H1 (cell line): ENCODE measurements at regions not wholly inside any gene's neighbourhood (a gene's known extent, or its start where the extent isn't known, plus 50 kb on each side); places are given as distances from the start of the nearest gene placed in this dataset.

Source experiments
- CTCF ChIA-PET: fragments of 300-600 bp; sonication (Branson Sonifier 250); formaldehyde crosslinking; loops from one replicate; lab custom pipeline; 2021; ENCODE audit not compliant: partially characterized antibody; lab: Charles Lee
- POLR2A ChIA-PET: fragments of 300-600 bp; sonication (Branson Sonifier 250); formaldehyde crosslinking; loops from one replicate; lab custom pipeline; 2021; ENCODE audit warnings: inconsistent platforms; ENCODE audit not compliant: partially characterized antibody; lab: Charles Lee
- DNase-seq, 2 experiments: peaks; one replicate each; pipeline versions ENCODE4 v3.0.0 to v3.0.0-alpha.2; 2010 to 2022; ENCODE audit warnings: low spot score in 2 of 2, low read depth in 1 of 2, mixed read lengths in 1 of 2
- FAIRE-seq: peaks from 2 replicates; lab custom pipeline; 2011; peaks lifted over from hg19 to GRCh38; lab: Jason Lieb, UNC
- H2AFZ ChIP-seq: 2 replicates; pipeline ENCODE4 v1.8.1; 2012; ENCODE audit warnings: low read length, inconsistent platforms
- H2AK5ac ChIP-seq: 2 replicates; pipeline ENCODE4 v1.6.1; 2013; ENCODE audit warnings: low read depth, low read length
- H2BK120ac ChIP-seq: replicated peaks from 2 replicates; pipeline ENCODE3; 2013; ENCODE audit warnings: low read depth, low read length, inconsistent platforms
- H2BK12ac ChIP-seq: 2 replicates; pipeline ENCODE4 v1.6.1; 2013; ENCODE audit warnings: low read depth, low read length
- H2BK15ac ChIP-seq: 2 replicates; pipeline ENCODE4 v1.6.1; 2013; ENCODE audit warnings: low read length
- H2BK20ac ChIP-seq: 2 replicates; pipeline ENCODE4 v1.6.1; 2013; ENCODE audit warnings: low read length
- H2BK5ac ChIP-seq: 2 replicates; pipeline ENCODE4 v1.6.1; 2013; ENCODE audit warnings: low read depth, low read length
- H3K14ac ChIP-seq: 2 replicates; pipeline ENCODE4 v1.6.1; 2013; ENCODE audit warnings: inconsistent platforms; ENCODE audit not compliant: insufficient read length
- H3K18ac ChIP-seq: 2 replicates; pipeline ENCODE4 v1.6.1; 2013; ENCODE audit warnings: low read length; ENCODE audit errors: extremely low read depth
- H3K23ac ChIP-seq: 2 replicates; pipeline ENCODE4 v1.6.1; 2013; ENCODE audit warnings: inconsistent platforms; ENCODE audit not compliant: insufficient read length
- H3K23me2 ChIP-seq: 2 replicates; pipeline ENCODE4 v1.6.1; 2013; ENCODE audit warnings: low read depth, low read length
- H3K27ac ChIP-seq: 2 replicates; pipeline ENCODE4 v1.6.1; 2011; ENCODE audit warnings: low read depth, low read length, inconsistent platforms
- H3K27me3 ChIP-seq, 4 experiments: replicated peaks in 1 of 4; 1 replicate in 1 of 4; 2 replicates in 3 of 4; pipeline versions ENCODE4 v1.6.1 to v1.8.1; 2011 to 2013; ENCODE audit warnings: low read length in 3 of 4, mild to moderate bottlenecking in 3 of 4, inconsistent platforms in 2 of 4, mixed read lengths in 2 of 4, moderate library complexity in 1 of 4; ENCODE audit not compliant: control insufficient read depth in 3 of 4, insufficient read depth in 3 of 4; ENCODE audit errors: extremely low read depth in 1 of 4
- H3K36me3 ChIP-seq, 4 experiments: 2 replicates each; pipeline versions ENCODE4 v1.6.1 to v1.8.1; 2011 to 2013; ENCODE audit warnings: mild to moderate bottlenecking in 4 of 4, low read length in 3 of 4, moderate library complexity in 2 of 4, control low read depth in 1 of 4, inconsistent platforms in 1 of 4; ENCODE audit not compliant: insufficient read depth in 4 of 4, control insufficient read depth in 2 of 4
- H3K4ac ChIP-seq: replicated peaks from 2 replicates; pipeline ENCODE3; 2013; ENCODE audit warnings: low read length, low read depth, mixed read lengths, inconsistent platforms; ENCODE audit not compliant: insufficient read length
- H3K4me1 ChIP-seq, 4 experiments: replicated peaks in 1 of 4; 1 replicate in 1 of 4; 2 replicates in 3 of 4; pipeline versions ENCODE4 v1.6.1 to v1.8.1; 2011 to 2013; ENCODE audit warnings: low read length in 3 of 4, inconsistent platforms in 2 of 4, mixed read lengths in 1 of 4; ENCODE audit not compliant: insufficient read depth in 4 of 4, control insufficient read depth in 3 of 4
- H3K4me2 ChIP-seq, 2 experiments: 2 replicates each; pipeline versions ENCODE4 v1.6.1 to v1.8.1; 2011 to 2013; ENCODE audit warnings: low read depth in 2 of 2, low read length in 2 of 2, control low read depth in 1 of 2, inconsistent platforms in 1 of 2, mild to moderate bottlenecking in 1 of 2; ENCODE audit not compliant: insufficient read depth in 1 of 2
- H3K4me3 ChIP-seq, 4 experiments: fragments of 200-600, 300-600 bp in 1 of 4; sonication (generic), shearing (Covaris generic), sonication (Bioruptor Twin) in 1 of 4; 2 replicates each; pipeline versions ENCODE4 v1.5.1 to v1.8.1; 2011 to 2016; ENCODE audit warnings: low read length in 4 of 4, low read depth in 3 of 4, control low read depth in 2 of 4, inconsistent platforms in 2 of 4, mild to moderate bottlenecking in 2 of 4, mixed read lengths in 1 of 4, moderate library complexity in 1 of 4; ENCODE audit not compliant: insufficient read depth in 2 of 4; ENCODE audit errors: extremely low read depth in 1 of 4
- H3K56ac ChIP-seq: replicated peaks from 2 replicates; pipeline ENCODE3; 2013; ENCODE audit warnings: low read depth, mild to moderate bottlenecking, mixed read lengths, low read length, inconsistent platforms; ENCODE audit not compliant: insufficient read length
- H3K79me1 ChIP-seq: 2 replicates; pipeline ENCODE4 v1.6.1; 2013; ENCODE audit warnings: low read depth, low read length, control low read depth
- H3K79me2 ChIP-seq, 2 experiments: 2 replicates each; pipeline versions ENCODE4 v1.6.1 to v1.8.1; 2012 to 2013; ENCODE audit warnings: low read length in 2 of 2, mild to moderate bottlenecking in 2 of 2, inconsistent platforms in 1 of 2; ENCODE audit not compliant: insufficient read depth in 2 of 2, control insufficient read depth in 1 of 2
- H3K9ac ChIP-seq, 4 experiments: replicated peaks in 1 of 4; 1 replicate in 1 of 4; 2 replicates in 3 of 4; pipeline versions ENCODE4 v1.6.1 to v1.8.1; 2011 to 2013; ENCODE audit warnings: low read depth in 3 of 4, low read length in 3 of 4, control low read depth in 2 of 4, mild to moderate bottlenecking in 2 of 4, moderate library complexity in 2 of 4, inconsistent platforms in 1 of 4; ENCODE audit errors: extremely low read depth in 1 of 4
- H3K9me3 ChIP-seq, 2 experiments: 2 replicates each; pipeline versions ENCODE4 v1.6.1 to v1.8.1; 2012 to 2013; ENCODE audit warnings: mild to moderate bottlenecking in 2 of 2, moderate library complexity in 2 of 2, control low read depth in 1 of 2, inconsistent platforms in 1 of 2, low read depth in 1 of 2, low read length in 1 of 2, mixed read lengths in 1 of 2; ENCODE audit not compliant: insufficient read depth in 2 of 2
- H4K20me1 ChIP-seq, 2 experiments: replicated peaks in 1 of 2; 2 replicates each; pipeline versions ENCODE3 to v1.8.1; 2011 to 2013; ENCODE audit warnings: inconsistent platforms in 2 of 2, low read length in 2 of 2, mild to moderate bottlenecking in 1 of 2; ENCODE audit not compliant: insufficient read depth in 2 of 2, control insufficient read depth in 1 of 2
- H4K5ac ChIP-seq: 2 replicates; pipeline ENCODE4 v1.6.1; 2013; ENCODE audit warnings: low read length, low read depth, mixed read lengths, inconsistent platforms; ENCODE audit not compliant: insufficient read length
- H4K8ac ChIP-seq: 2 replicates; pipeline ENCODE4 v1.8.0; 2013; ENCODE audit warnings: mild to moderate bottlenecking, moderate library complexity, low read length, inconsistent platforms; ENCODE audit not compliant: insufficient read depth; ENCODE audit errors: extremely low read depth
- H4K91ac ChIP-seq: replicated peaks from 2 replicates; pipeline ENCODE3; 2013; ENCODE audit warnings: low read length, mixed read lengths, inconsistent platforms; ENCODE audit not compliant: insufficient read length
- CBX8 ChIP-seq: fragments of 300-800, 300-1000 bp; sonication (generic); IDR thresholded peaks from 2 replicates; pipeline ENCODE4 v1.7.1; 2016; ENCODE audit warnings: low read depth, low read length, borderline replicate concordance
- CEBPB ChIP-seq: IDR thresholded peaks from 2 replicates; pipeline ENCODE4 v1.6.1; 2012; ENCODE audit warnings: low read depth, low read length
- JUN ChIP-seq: IDR thresholded peaks from 2 replicates; pipeline ENCODE4 v1.6.1; 2011; ENCODE audit warnings: low read depth, mild to moderate bottlenecking, improper control_type of control experiment, low read length
- KDM4A ChIP-seq: IDR thresholded peaks from one replicate; pipeline ENCODE4 v1.7.1; 2012; ENCODE audit warnings: low read depth, mild to moderate bottlenecking, moderate library complexity, low read length, inconsistent platforms; ENCODE audit not compliant: severe bottlenecking
- NANOG ChIP-seq: IDR thresholded peaks from 2 replicates; pipeline ENCODE4 v1.6.1; 2011; ENCODE audit warnings: low read length, low read depth, mild to moderate bottlenecking, inconsistent platforms; ENCODE audit not compliant: insufficient read depth, poor library complexity, severe bottlenecking
- POU5F1 ChIP-seq: IDR thresholded peaks from 2 replicates; pipeline ENCODE4 v1.6.1; 2011; ENCODE audit warnings: low read depth, mild to moderate bottlenecking, low read length, moderate library complexity
- SP1 ChIP-seq: IDR thresholded peaks from 2 replicates; pipeline ENCODE4 v1.6.1; 2011; ENCODE audit warnings: low read depth, low read length
- TBP ChIP-seq: IDR thresholded peaks from 2 replicates; pipeline ENCODE4 v1.6.1; 2011; ENCODE audit warnings: low read depth, low read length, improper control_type of control experiment
- WGBS, 2 experiments: shearing (Covaris generic) in 1 of 2; methylation state at CpG; one replicate each; pipeline versions ENCODE4 v1.1.6 to v1.1.7; 2013 to 2015; ENCODE audit warnings: low lambda C conversion rate in 2 of 2, mixed read lengths in 2 of 2, inconsistent platforms in 1 of 2, low coverage in 1 of 2, missing lambda C conversion rate in 1 of 2; ENCODE audit not compliant: insufficient replicate concordance in 2 of 2, insufficient coverage in 1 of 2, insufficient read length in 1 of 2; ENCODE audit errors: extremely low coverage in 1 of 2, missing lambda C conversion rate in 1 of 2; 5-methylcytosine and 5-hydroxymethylcytosine counted together
- TF ChIP-seq, protein P1 (sequence below), 3 experiments: IDR thresholded peaks; 1 replicate in 2 of 3; 2 replicates in 1 of 3; pipeline versions ENCODE4 v1.5.1 to v1.6.1; 2011; ENCODE audit warnings: low read length in 3 of 3, mild to moderate bottlenecking in 3 of 3, inconsistent platforms in 2 of 3, low read depth in 1 of 3, moderate library complexity in 1 of 3; ENCODE audit not compliant: insufficient read depth in 1 of 3; ENCODE audit errors: control extremely low read depth in 1 of 3

DNA sequence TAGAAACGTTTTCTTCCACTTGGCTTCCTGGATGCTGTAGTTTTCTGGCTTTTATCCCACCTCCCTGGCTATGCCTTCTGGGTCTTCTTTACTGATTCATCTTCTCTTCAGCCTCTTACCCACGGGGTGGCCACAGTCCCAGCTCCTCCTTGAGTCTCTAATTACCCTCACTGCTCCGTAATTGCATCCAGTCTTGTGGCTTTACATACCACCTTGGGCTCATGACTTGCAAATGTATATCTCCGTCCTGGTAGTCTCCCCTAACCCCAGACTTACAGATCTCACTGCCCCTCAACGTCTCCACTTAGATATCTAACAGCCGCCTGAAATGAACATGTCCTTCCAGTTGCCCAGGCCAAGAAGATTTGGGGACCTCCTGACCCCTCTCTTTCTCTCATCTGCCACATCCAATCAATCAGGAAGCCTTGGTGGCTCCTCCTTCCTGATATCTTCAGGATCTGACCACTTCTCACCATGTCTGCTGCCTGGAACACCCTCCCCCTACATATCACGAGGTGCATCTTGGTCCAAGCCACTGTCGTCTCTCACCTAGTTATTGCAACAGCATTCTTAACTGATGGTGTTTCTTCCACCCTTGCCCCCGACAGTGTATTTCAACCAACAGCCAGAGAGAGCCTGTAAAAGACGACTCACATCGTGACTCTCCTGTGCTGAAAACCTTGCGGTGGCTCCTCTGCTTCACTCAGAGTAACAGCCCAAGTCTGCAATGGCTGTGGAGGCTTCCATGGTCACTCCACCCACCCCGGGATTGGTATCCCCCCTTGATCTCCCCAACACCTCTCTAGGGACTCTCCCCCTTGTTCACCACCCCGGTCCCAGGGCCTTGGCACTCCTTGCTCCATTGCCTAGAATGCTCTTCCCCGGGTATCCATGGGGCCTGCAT lies 219.0 kb upstream of the POU3F1 start:
- H3K27me3 ChIP-seq: no peaks in the 10 kb centered on the region; a peak in 1 of 7 replicates
- H4K5ac ChIP-seq: no peak overlapping the region
- ChIA-PET POLR2A (no interaction called here), CTCF (no interaction called here)
- H3K4me1 ChIP-seq: peaks cover 3 to 19% (median 14%) of the 10 kb centered on the region in 4 experiments
- peak overlapping the region; percentile 36; the same call in 1 of the 2 replicates for H2BK5ac ChIP-seq
- H2AFZ ChIP-seq: no peak overlapping the region
- H3K4me3 ChIP-seq: no peak overlapping the region
- no peak overlapping the region for H3K27ac ChIP-seq
- no peaks in the 10 kb centered on the region for H3K79me2 ChIP-seq
- no peaks in the 10 kb centered on the region; a peak in 1 of 4 replicates for H3K9me3 ChIP-seq
- DNase-seq: no peak
- peak overlapping the region; percentile 58 for H3K4ac ChIP-seq
- no peaks in the 10 kb centered on the region for H4K20me1 ChIP-seq
- no peaks in the 10 kb centered on the region; the same call in 1 of the 2 replicates for H3K79me1 ChIP-seq
- no peak overlapping the region; the same call in 1 of the 2 replicates for H2BK15ac ChIP-seq
- H3K4me2 ChIP-seq: no peak overlapping the region
- peak overlapping the region; percentile 25; the same call in 1 of the 2 replicates for H2AK5ac ChIP-seq
- peak overlapping the region; percentile 22 for H4K91ac ChIP-seq
- no peak overlapping the region for H3K14ac ChIP-seq
- peak overlapping the region; percentile 4; the same call in 1 of the 2 replicates for H2BK20ac ChIP-seq
- H2BK12ac ChIP-seq: peak overlapping the region; percentile 55; the same call in 1 of the 2 replicates
- no peak overlapping the region for H3K23ac ChIP-seq
- H3K23me2 ChIP-seq: no peaks in the 10 kb centered on the region
- H3K18ac ChIP-seq: peak overlapping the region; percentile 42; the same call in 1 of the 2 replicates
- H2BK120ac ChIP-seq: peak overlapping the region; percentile 9
- no peak for FAIRE-seq
- H3K36me3 ChIP-seq: no peaks in the 10 kb centered on the region
- H3K9ac ChIP-seq: no peak overlapping the region
- 86% methylated on average over 13 of the region's 15 CpGs; no CpG with 5 or more reads in 1 of the 2 experiments for WGBS, 2 experiments
- no peak overlapping the region for H3K56ac ChIP-seq
- H4K8ac ChIP-seq: no peak overlapping the region
- TF ChIP-seq JUN (no peak), SP1 (no peak), CBX8 (no peak), CEBPB (no peak), NANOG (no peak), KDM4A (no peak), POU5F1 (no peak), TBP (no peak)
- TF ChIP-seq, protein P1, sequence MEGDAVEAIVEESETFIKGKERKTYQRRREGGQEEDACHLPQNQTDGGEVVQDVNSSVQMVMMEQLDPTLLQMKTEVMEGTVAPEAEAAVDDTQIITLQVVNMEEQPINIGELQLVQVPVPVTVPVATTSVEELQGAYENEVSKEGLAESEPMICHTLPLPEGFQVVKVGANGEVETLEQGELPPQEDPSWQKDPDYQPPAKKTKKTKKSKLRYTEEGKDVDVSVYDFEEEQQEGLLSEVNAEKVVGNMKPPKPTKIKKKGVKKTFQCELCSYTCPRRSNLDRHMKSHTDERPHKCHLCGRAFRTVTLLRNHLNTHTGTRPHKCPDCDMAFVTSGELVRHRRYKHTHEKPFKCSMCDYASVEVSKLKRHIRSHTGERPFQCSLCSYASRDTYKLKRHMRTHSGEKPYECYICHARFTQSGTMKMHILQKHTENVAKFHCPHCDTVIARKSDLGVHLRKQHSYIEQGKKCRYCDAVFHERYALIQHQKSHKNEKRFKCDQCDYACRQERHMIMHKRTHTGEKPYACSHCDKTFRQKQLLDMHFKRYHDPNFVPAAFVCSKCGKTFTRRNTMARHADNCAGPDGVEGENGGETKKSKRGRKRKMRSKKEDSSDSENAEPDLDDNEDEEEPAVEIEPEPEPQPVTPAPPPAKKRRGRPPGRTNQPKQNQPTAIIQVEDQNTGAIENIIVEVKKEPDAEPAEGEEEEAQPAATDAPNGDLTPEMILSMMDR (IDR thresholded peaks at IDR 0.05; ENCODE audit: control extremely low read depth in 1 of 3, insufficient read depth in 1 of 3, low read depth in 1 of 3, low read length in 3 of 3): no peak
